Suppressor macrophage treated with lipopolysaccharide for 1 hour (primary cell): ENCODE measurements at regions not wholly inside any gene's neighbourhood (a gene's known extent, or its start where the extent isn't known, plus 50 kb on each side); places are given as distances from the start of the nearest gene placed in this dataset.

Source experiments
- DNase-seq, 3 donors: peaks; one replicate each; pipeline ENCODE4 v3.0.0-alpha.2; 2020 to 2022

DNA sequence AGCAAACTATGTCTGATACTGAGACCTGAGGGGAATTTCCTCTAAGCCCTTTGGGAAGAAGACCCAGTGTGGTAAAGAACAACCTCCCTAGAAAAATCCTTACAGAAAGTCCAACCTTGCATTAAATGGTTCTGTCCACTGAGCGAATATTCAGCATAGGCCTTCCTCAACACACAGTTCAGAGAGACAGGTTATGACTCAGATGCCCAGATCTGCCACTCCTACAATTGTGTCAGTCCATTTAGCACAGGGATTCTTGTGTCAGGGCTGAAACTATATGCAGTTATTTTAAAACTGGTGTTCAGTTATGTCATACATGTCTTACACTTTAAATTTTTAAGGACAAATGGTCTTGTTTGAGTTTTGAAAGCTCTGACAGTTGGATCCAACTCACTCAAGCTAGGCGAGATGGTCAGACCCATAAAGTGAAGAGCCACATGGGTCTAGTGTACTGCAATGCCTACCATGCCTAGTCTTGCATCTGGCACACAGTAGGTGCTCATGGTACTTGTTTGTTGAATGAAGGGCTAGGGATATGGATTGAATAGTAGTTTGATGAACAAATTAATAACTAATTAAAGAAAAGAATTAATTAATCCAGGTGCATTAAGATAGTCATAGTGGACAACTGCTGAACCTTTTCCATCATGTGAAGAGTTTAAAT is 207.5 kb upstream of the PWP1 start:
- peak in 2 of 3 donors; percentile 12 to 13 for DNase-seq

DNA sequence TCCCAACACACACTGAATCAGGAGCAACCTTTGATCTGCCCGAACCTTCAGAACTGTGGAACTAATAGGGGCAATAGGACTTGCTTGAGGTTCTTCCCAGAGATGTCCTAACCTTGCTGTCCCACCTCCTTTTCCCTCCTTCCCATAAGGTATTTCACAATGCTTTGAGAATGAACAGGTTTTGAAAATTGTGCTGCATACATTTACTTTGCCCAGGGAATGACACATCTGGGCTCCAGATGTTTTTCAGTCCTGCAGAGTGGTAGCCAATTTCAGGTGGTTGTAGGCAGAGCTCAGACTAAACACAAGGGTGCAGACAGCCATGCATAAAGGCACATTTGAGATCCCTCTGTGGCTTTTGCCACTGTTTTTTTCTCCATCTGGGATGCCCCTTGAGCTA is 206.7 kb upstream of the PWP1 start:
- no peak for DNase-seq

DNA sequence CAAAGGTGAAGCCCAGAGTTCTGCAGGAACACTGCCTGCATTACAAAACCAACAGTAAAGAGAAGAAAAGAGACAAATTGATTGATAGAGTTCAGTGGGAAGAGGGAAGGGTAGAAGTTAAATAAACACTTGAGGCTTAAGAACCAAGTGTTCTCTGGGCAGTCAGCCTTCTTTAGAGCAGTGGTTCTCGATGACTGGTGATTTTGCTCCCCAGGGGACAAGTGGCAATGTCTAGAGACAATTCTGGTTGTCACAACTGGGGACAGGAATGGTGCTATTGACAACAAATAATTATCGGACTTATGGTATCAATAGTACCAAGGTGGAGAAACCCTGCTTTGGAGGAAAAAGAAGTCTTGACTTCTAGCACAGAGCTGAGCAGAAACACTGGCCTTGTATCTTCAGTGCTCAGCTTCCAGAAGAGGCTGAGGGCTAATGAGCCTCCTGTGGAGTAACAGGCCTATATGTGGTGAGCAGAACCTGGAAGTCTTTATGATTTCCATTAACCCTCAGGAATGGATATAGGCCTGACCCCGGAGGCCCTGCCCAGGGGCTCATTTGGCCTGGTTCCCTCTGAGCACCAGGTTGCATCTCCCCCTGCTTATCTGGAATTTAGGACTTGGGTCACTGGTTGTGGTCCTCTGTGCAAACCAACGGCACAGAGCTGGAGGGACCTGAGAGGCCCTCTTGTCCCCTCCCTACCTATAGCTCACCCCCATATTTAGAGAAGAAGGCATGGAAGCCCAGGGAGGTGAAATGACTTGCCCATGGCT is 204.6 kb upstream of the PWP1 start:
- DNase-seq = no peak

DNA sequence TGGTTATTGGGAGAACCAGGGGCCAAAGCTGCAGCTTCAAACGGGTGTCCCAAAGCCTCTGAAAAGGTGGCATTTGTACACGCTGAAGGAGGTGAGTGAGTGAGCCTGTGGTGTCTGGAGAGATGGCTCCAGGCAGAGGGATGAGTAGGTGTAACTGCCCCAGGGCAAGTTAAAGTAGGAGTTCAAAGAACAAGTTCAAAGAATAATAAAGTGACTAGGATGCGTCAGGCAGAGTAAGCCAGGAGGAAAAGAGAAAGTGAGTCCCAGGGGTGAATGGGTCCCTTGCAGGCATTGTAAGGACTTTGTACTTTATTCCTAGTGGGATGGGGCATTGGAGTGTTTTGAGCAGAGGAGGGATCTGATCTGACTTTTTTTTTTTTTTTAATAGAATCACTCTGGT is 201.4 kb upstream of the PWP1 start:
- DNase-seq = no peak

DNA sequence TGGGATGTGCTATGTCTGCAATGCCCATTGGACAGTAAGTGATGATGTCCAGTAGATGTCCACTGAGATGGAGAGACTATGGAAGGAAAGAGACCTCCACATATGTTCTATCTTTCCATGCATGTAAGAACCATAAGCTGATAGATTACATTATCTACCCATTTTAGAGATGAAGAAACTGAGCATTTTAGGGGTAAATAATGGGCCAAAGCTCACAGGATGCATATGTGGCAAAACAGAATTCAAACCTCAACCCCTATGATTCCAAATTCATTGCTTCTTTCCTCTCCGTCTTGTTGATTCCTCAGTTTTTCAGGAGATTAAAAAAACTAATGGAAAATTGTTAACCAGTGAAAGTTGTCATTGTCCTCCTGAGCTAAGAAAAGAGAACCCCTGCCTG is 200.7 kb upstream of the PWP1 start:
- no peak for DNase-seq

DNA sequence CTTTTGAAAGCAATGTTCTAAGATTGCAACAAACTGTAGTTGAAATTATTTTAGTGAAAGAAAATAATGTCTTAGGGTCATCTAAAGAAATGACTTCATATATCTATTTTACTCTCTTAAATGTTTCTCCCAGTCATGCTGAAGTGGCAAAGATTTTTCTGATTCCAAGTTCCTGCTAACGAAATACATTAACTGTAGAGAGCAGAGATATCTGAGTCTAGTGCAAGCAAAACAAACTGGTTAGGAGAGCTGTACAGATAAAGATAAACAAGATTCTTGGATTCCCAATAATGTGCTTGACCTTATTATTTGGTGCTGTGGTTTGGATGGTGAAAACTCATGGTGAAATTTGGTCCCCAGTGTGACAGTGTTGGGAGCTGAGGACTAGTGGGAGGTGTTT is 199.9 kb upstream of the PWP1 start:
- no peak for DNase-seq

DNA sequence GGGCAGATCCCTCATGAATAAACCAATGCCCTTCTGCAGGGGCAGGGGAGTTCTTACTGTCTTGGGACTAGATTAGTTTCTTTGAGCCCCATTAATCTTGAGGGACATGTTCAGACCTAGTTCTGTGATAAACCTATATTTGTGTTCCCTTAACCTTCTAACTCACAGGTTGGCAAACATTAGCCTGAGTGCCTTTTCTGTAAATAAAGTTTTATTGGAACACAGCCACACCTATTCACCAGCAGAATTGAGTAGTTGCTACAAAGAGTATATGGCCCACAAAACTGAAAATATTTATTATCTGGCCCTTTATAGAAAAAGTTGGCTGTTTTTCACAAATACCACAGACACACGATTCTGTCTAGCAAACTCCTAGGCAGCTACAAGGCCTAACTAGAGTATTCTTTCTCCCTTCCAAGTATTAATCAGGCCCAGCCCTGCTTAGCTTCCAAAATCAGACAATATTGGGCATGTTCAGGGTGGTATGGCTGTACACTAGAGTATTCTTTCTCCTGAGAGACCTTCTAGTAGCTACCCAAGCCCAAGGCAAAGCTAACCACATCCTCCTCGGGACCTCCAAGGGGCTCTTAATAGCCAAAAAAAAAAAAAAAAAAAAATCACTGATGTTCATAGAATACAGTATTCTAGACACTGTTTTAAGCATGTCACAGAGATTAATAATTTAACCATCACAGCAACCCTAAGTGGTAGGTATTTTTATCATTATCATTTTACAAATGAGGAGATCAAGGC is 199.3 kb upstream of the PWP1 start:
- no peak for DNase-seq

DNA sequence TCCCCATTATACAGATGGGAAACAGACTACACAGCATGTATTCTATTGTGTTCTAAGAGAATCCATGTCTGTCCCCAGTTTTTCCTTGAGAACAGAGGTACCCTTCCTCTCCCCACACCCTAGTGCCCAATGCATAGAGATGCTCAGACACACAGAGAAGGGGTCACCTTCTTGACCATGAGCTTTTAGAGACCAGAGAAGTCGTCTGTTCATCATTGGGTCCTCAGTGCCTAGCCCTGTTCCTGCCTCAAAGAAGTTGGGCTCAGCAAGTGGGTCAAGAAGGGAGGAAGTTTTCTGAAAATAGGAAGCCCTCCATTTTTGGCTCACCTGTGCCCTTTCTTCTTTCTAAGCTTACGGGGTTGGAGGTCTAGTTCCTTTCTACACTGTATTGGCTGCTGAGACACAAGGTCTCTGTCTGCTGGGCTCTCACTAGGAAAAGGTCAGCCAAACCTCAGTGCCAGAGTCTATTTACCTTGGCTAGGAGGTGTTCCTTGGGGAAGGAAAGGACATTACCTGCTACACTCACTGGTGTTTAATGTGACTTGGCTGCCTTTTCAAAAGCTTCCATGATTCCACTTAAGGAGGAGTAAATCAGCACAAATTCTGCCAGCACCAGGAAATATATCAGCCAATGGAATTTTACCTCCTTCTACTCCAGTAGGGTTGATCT is 198.5 kb upstream of the PWP1 start:
- no peak for DNase-seq

DNA sequence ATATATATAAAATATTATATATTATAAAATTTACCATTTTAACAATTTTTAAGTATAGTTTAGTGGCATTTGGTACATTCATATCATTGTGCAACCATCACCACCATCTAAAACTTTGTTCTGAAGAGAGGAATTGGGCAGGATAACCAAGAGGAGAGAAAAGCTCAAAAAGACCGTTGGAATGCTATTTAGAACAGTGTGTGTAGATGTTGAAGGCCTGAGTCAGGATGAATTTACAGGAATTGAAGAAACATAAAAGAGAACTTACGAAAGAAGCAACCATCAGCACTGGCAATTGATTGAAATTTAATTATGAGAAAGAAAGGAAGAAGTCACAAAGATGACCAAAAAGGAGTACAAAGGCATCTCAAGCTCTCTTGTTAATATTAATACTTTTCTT is 196.9 kb upstream of the PWP1 start:
- DNase-seq = no peak

DNA sequence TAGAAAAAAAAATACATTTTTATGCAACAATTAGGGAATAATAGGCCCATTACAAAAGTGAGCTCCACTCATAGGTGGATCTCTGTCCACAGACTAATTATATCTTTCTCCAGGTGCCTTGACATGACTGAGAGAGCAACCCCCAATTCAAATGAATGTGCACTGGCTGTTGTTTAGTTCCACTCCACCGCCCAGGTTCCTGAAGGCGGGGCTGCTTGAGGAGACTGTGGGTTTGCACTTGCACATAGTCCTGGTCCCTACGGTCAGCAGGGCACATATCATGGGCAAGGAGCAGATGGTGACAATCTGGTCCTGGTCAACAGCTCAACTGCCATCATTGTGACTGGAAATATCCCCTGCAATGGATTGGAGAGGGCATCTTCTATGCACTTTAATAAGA is 195.6 kb upstream of the PWP1 start:
- no peak for DNase-seq

DNA sequence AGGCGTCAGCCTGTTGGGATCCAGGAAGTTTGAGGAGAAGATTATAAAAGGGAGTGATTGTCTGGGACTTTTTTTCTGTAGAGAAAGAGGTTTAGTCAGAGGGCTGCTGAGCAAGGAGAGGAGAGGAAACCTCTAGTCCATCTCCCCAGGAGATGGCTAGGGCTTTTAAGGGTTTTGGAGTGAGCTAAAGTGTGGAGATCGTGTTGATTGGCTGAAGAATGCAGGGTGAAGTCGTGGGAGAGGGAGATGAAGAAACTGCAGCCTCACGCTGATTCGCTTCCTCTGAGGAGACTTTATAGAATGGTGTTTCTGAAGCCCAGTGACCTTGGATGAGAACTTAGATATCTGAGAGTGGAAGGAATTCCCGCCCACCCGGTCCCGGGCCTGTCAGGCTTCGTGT is 193.7 kb upstream of the PWP1 start:
- DNase-seq = peak in 2 of 3 donors; percentile 3 to 4

DNA sequence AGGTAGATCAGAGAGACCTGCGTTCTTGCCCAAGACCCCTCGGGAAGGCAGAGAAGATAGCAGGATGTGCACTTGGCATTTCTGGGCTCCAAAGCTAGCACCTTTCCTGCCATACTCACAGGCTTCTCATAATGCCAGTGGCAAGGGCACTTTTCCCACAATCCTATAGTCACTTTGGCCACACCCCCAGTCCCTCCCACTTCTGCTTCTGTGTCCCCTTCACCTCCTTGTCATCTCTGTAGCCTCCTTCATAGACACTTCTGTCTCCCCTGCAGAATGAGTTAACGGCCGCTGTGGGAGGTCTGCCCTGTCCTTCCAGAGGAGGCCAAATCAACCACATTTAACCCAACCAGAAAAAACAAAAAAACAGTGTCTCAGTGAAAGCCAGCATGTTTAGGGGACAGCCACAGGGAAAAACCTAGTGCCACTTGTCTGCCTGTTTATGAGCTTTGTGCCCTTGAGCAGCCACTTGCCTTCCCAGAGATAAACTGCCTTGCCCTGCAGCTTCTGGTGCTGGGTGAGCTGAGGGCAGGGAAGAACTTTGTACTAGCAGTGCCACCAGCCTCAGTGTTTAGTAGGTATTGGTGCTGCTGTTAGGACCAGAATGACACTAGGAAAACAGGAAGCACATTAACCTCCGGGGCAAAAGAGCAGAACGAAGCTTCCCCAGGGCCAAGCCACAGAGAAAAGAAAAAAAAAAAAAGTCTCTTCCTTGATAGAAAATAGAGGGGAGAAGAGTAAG is 193.0 kb upstream of the PWP1 start:
- peak in 2 of 3 donors; percentile 13 for DNase-seq

DNA sequence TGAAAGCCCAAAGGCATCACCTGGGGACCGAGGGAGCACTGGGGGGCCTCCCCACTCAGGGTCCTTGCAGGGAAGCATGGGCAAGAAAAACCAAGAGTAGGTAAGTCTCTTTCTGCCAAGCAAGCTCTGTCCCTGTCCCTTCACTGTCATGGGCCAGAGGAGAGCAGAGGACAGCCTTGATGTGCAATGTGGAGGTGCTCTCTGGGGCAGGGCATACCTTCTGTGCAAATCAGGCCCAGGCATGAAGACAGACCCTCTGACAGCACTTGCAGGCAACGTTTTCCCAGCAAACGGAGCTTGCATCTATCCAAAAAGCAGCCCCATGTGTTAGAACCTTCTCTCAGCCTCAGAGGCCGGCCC is 192.5 kb upstream of the PWP1 start:
- DNase-seq = no peak

DNA sequence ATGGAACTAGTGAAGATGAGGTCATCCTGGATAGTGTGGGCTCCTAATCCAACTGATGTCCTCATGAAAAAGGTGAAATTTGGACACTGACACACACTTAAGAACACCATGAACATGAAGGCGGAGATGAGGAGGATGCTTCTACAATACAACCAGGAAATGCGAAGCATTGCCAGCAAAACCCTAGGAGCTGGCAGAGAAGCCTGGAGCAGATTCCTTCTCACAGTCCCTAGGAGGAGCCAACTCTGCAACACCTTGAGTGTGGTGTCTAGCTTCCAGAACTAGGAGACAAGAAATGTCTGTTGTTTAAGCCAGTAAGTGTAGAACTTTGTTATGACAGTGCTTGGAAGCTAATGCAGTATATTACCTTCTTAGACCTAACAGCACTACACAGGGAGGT is 191.9 kb upstream of the PWP1 start:
- no peak for DNase-seq

DNA sequence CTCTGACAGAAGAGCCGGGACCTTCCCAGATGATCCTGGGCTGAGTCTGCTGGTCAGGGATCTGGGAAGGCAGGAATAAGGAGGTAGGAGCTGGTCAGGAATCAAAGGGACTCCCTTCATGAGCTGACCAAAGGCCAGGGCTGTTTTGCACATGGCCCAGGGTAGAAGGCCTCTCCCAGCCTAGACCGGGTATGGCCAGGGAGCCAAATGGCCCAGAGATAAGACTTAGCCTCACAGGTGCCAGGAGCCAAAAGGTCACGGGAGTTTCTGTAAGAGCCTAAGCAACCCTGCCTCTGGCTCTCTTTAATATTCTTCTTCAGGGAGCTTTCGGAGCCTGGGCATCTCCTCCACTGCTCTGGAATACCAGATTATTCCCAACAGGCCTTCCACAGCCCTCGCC is 191.3 kb upstream of the PWP1 start:
- no peak for DNase-seq

DNA sequence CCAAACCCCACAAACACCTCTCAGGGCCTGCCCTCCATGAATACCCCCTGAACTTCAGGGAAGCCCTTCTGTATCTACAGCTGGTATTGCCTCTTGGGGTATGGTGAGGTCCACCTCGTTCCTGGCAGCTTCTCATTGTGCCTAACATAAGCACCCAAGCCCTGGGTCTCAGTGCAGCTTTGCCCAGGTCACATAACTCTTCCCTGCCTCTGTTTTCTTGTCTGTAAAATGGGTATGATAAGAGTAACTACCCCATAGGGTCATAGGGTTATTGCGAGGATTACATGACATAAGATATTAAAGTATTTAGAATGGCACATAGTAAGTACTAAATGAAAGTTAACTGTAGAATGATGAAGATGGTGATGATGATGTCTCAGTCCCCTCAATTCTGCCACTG is 190.0 kb upstream of the PWP1 start:
- no peak for DNase-seq

DNA sequence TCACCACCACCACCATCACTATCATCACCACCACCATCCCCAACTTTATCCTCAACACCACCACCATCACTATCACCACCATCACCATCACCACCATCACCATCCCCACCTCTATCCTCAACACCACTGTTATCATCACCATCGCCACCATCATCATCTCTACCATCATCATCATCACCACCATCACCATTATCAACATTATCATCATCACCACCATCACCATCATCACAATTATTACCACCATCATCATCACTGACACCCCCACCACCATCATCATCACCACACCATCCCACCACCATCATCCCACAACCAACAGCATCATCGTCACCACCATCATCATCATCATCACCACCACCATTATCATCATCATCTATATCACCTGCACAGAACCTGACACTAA is 188.4 kb upstream of the PWP1 start:
- DNase-seq = no peak

DNA sequence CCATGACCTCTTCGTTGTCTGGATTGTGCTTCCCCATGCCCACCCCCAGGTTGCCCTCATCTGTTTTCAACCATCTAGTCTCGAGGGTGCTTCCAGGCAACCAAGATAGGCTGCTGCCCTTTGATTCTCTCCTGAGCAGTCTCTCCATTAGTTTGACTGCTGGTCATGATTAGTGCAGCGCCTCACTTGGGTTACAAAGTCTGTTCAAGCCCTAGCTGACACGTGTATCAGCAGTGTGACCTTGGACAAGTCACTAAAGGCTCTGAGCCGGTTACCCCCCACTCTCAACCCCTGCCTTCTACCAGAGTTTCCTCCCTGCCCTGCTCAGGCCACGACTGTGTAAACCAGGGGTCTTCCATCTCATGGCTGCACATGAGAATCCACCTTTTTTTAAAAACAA is 185.3 kb upstream of the PWP1 start:
- no peak for DNase-seq

DNA sequence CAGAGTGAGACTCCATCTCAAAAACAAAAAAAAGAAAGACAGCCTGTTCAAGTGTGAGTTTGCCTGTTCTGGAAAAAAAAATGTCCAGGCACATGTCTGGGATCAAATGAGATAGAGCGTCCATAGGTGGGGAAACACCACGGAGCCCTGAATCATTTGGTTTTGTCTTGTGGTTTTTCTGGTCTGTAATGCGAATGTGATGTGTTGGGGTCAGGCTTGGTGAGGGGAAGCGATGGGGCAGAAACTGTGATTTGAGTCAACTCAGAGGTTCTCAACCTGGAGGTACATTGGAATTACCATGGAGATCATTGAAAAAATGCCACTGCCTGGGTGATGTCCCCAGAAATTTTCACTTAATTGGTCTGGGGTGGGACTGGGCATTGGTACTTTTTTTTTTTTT is 183.9 kb upstream of the PWP1 start:
- DNase-seq = no peak

DNA sequence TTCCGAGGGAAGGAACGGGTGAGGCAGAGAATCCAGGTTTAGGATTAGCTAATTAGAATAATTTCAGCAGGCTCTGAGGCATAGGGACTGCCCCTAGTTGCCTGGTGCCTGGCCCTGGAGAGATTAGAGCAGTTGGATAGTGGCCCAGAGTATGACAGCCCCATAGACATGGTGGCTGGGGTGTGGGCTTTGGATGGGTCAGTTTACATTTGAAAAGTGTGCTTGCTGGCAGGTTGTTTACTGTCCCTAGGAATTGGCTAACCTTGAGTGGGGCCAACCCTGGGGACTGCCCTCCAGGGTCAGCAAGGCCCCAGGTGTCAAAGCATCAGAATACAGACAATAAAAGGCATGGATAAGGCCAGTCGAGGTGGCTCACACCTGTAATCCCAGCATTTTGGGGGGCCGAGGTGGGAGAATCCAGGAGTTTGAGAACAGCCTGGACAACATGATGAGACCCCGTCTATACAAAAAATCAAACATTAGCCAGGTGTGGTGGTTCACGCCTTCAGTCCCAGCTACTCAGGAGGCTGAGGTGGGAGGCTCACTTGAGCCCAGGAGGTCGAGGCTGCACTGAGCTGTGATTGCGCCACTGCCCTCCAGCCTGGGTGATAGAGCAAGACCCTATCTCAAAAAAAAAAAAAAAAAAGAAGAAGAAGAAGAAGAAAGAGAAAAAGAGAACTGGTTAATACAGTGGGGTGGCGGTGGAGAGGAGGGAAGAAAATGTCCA is 182.3 kb upstream of the PWP1 start:
- no peak for DNase-seq

DNA sequence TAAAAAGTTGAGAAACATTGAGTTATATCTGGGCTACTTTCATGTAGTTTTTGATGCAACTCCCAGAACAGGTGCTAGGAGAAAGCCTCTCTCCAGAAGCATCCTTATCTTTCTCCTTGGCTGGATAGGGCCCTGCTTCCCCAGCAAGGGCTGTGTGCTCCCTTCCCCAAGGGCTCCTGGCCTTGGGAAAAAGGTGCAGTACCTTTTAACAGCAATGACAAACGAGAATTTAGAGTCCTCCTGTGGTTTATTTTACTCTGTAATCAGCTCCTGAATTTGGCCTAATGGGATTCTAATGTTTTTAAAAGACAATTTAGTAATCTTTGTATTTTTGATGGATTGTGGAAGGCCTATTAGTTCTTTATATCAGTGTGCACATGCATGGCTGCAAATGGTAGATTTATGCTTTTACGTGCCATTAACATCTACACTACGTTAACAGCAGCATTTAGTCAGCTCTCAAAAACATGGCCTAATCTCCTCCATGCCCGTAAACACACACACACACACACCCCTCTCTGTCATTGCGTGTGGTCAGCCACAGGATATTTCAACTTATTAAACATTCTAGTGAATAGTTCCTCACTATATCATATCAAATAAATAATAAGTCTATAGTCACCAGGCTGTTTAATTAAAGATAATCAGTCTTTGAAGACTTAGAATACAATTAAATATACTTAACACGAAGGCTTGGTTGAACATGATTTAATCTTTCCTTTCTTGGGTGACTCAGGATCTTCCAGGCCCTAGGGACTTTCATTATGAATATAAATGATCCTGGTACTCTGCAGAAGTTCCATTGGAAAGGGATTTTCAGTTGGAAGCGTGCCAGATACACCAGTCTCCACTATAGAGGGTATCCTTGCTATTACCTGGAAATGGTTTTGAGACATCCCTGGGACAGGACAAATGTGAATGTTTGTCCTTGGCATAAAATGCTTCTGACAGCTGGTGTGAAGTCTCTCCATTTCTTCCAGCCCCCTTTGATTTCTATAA is 181.4 kb upstream of the PWP1 start:
- no peak for DNase-seq
